Neural cell (in vitro differentiated cells): ENCODE measurements at regions not wholly inside any gene's neighbourhood (a gene's known extent, or its start where the extent isn't known, plus 50 kb on each side); places are given as distances from the start of the nearest gene placed in this dataset.

ENCODE experiments used
- EP300 ChIP-seq: fragments of 450-650 bp; conservative IDR thresholded peaks from 2 replicates; pipeline ENCODE4 v1.6.1; 2014; ENCODE audit warnings: antibody characterized with exemption, mild to moderate bottlenecking, moderate library complexity; ENCODE audit not compliant: poor library complexity, severe bottlenecking
- MXI1 ChIP-seq: fragments of 450-650 bp; conservative IDR thresholded peaks from 2 replicates; pipeline ENCODE4 v1.6.1; 2014; ENCODE audit warnings: antibody characterized with exemption, mild to moderate bottlenecking; ENCODE audit not compliant: poor library complexity, severe bottlenecking
- POLR2AphosphoS5 ChIP-seq: IDR thresholded peaks from 2 replicates; pipeline ENCODE4 v1.6.1; 2012
- RAD21 ChIP-seq: fragments of 450-650 bp; conservative IDR thresholded peaks from 2 replicates; pipeline ENCODE4 v1.6.1; 2014; ENCODE audit warnings: antibody characterized with exemption, mild to moderate bottlenecking, moderate library complexity
- TF ChIP-seq, protein P1 (sequence below): fragments of 450-650 bp; IDR thresholded peaks from 2 replicates; pipeline ENCODE4 v1.5.1; 2014; ENCODE audit warnings: antibody characterized with exemption, mild to moderate bottlenecking, moderate library complexity; ENCODE audit not compliant: poor library complexity, severe bottlenecking
- TF ChIP-seq, protein P2 (sequence below): IDR thresholded peaks from 2 replicates; pipeline ENCODE4 v1.6.1; 2012; ENCODE audit warnings: borderline replicate concordance

DNA sequence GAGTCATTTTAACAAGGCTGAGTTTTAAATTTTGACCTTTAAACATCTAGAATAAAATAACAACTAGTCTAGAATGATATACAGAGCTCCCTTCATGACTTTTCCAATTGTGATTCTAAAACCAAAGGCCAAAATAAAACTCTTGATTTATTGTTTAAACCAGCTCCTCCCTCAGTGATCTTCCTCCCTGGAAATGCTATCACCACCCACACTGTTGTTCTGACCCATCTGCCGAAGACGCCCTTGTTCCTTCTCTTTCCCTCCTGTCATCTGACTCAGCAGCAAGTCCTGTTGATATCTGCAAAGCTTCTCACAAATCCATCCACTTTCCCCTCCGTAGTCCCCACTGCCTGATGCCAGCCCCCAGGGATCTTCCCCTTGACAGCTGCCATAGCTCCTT, 231.6 kb upstream of the DYNLRB2 start:
- TF ChIP-seq, protein P1, sequence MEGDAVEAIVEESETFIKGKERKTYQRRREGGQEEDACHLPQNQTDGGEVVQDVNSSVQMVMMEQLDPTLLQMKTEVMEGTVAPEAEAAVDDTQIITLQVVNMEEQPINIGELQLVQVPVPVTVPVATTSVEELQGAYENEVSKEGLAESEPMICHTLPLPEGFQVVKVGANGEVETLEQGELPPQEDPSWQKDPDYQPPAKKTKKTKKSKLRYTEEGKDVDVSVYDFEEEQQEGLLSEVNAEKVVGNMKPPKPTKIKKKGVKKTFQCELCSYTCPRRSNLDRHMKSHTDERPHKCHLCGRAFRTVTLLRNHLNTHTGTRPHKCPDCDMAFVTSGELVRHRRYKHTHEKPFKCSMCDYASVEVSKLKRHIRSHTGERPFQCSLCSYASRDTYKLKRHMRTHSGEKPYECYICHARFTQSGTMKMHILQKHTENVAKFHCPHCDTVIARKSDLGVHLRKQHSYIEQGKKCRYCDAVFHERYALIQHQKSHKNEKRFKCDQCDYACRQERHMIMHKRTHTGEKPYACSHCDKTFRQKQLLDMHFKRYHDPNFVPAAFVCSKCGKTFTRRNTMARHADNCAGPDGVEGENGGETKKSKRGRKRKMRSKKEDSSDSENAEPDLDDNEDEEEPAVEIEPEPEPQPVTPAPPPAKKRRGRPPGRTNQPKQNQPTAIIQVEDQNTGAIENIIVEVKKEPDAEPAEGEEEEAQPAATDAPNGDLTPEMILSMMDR: no peak
- TF ChIP-seq, protein P2, sequence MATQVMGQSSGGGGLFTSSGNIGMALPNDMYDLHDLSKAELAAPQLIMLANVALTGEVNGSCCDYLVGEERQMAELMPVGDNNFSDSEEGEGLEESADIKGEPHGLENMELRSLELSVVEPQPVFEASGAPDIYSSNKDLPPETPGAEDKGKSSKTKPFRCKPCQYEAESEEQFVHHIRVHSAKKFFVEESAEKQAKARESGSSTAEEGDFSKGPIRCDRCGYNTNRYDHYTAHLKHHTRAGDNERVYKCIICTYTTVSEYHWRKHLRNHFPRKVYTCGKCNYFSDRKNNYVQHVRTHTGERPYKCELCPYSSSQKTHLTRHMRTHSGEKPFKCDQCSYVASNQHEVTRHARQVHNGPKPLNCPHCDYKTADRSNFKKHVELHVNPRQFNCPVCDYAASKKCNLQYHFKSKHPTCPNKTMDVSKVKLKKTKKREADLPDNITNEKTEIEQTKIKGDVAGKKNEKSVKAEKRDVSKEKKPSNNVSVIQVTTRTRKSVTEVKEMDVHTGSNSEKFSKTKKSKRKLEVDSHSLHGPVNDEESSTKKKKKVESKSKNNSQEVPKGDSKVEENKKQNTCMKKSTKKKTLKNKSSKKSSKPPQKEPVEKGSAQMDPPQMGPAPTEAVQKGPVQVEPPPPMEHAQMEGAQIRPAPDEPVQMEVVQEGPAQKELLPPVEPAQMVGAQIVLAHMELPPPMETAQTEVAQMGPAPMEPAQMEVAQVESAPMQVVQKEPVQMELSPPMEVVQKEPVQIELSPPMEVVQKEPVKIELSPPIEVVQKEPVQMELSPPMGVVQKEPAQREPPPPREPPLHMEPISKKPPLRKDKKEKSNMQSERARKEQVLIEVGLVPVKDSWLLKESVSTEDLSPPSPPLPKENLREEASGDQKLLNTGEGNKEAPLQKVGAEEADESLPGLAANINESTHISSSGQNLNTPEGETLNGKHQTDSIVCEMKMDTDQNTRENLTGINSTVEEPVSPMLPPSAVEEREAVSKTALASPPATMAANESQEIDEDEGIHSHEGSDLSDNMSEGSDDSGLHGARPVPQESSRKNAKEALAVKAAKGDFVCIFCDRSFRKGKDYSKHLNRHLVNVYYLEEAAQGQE: no peak
- no peak for TF ChIP-seq EP300
- no peak for TF ChIP-seq POLR2AphosphoS5
- no peak for TF ChIP-seq MXI1
- no peak for TF ChIP-seq RAD21
